ENCODE measurements at regions not wholly inside any gene's neighbourhood (a gene's known extent, or its start where the extent isn't known, plus 50 kb on each side); places are given as distances from the start of the nearest gene placed in this dataset.

GRCh38 chr6:51352506-51353029 is 533.9 kb downstream of the TFAP2B start:
- TF ChIP-seq POLR2AphosphoS5 (IDR thresholded peaks at IDR 0.05; ENCODE audit: borderline replicate concordance, low read depth, low read length) (no peak), EZH2 (IDR thresholded peaks at IDR 0.05) (no peak)
